ENCODE measurements at regions not wholly inside any gene's neighbourhood (a gene's known extent, or its start where the extent isn't known, plus 50 kb on each side); places are given as distances from the start of the nearest gene placed in this dataset.

DNA sequence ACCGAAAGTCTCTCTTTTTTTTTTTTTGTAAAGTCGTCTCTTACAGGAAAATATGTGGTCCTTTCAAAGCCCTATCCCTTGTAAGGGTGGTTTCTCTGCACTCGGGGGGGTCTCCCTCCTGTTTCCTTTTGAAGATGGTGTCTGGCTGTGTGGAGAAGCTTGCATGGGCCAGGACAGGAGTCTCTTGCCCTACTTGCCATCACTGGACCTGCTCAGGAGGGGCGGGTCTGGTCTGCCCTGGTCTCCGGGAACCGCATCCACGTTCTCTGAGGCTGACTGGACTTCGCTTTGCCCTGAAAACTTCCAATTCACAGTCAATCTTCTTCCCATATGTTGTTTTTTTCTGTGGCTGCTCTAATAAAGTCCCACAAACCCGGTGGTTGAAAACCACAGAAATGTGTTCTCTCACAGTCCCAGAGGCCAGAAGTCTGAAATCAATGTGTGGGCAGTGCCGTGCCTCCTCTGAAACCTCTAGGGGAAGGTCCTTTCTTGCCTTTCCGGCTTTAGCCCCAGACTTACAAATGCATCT, 92.9 kb upstream of the IER5L start:
- no peak for DNase-seq
- Histone ChIP-seq H3K27ac (no peak overlapping the region), H3K4me1 (peaks cover 0 to 3% (median 0%) of the 10 kb centered on the region in 4 donors), H3K36me3 (no peaks in the 10 kb centered on the region), H3K4me3 (no peak overlapping the region), H3K27me3 (no peaks in the 10 kb centered on the region), H3K9me3 (no peaks in the 10 kb centered on the region)
- TF ChIP-seq, protein P1, sequence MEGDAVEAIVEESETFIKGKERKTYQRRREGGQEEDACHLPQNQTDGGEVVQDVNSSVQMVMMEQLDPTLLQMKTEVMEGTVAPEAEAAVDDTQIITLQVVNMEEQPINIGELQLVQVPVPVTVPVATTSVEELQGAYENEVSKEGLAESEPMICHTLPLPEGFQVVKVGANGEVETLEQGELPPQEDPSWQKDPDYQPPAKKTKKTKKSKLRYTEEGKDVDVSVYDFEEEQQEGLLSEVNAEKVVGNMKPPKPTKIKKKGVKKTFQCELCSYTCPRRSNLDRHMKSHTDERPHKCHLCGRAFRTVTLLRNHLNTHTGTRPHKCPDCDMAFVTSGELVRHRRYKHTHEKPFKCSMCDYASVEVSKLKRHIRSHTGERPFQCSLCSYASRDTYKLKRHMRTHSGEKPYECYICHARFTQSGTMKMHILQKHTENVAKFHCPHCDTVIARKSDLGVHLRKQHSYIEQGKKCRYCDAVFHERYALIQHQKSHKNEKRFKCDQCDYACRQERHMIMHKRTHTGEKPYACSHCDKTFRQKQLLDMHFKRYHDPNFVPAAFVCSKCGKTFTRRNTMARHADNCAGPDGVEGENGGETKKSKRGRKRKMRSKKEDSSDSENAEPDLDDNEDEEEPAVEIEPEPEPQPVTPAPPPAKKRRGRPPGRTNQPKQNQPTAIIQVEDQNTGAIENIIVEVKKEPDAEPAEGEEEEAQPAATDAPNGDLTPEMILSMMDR (IDR thresholded peaks at IDR 0.05): no peak
- intact Hi-C loops (cut with DNase I; ENCODE audit: low total_unique reads): loop anchor here (2.0 kb wide), 1 partner anchor 72 kb away; no protein-coding TSS in a partner anchor

DNA sequence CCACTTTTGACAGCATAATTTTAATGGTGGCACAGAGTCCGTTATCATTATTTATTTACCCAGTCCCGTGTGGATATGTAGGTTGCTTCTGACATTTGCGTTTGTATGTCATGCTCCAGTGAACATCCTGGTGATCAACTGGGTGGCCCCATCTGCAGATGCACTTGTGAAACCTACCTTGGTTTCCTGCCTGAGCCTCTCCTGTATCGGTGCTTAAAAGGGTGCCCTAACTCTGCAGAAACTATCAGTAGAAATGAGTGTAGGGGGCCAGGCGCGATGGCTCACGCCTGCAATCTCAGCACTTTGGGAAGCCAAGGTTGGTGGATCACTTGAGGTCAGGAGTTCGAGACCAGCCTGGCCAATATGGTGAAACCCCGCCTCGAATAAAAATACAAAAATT, 92.1 kb upstream of the IER5L start:
- Histone ChIP-seq H3K9me3 (no peaks in the 10 kb centered on the region), H3K27ac (no peak overlapping the region), H3K4me1 (peaks cover 0 to 3% (median 0%) of the 10 kb centered on the region in 4 donors), H3K36me3 (no peaks in the 10 kb centered on the region), H3K4me3 (no peak overlapping the region), H3K27me3 (no peaks in the 10 kb centered on the region)
- intact Hi-C loops (cut with DNase I; ENCODE audit: low total_unique reads): loop anchor here (2.0 kb wide), 1 partner anchor 73 kb away; no protein-coding TSS in a partner anchor
- TF ChIP-seq, protein P1 (IDR thresholded peaks at IDR 0.05): no peak
- DNase-seq: no peak

DNA sequence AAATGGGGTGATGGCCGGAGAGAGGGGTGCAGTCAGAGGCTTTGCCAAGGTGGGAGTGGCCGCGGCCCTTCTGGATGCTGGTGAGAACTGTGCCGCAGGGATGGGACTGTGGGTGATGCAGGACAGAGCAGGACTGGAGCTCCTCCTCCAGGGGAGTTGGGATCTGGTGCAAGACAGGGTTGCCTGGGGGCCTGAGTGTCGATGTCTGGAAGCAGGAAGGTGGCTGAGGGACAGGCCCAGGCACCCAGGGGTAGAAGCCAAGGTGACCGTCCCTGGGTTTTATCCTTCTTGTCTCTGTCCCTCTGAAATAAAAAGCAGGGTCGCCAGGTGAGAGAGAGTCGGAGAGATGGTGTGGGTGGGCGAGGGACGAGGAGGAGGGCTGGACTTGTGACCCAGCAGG, 89.1 kb upstream of the IER5L start:
- no peaks in the 10 kb centered on the region for H3K9me3 ChIP-seq
- TF ChIP-seq, protein P1 (IDR thresholded peaks at IDR 0.05): no peak
- H3K36me3 ChIP-seq: no peaks in the 10 kb centered on the region
- H3K4me1 ChIP-seq: peaks cover 0 to 3% (median 0%) of the 10 kb centered on the region in 4 donors
- intact Hi-C loops (cut with DNase I; ENCODE audit: low total_unique reads): no loop called here
- no peaks in the 10 kb centered on the region for H3K27me3 ChIP-seq
- no peak overlapping the region for H3K27ac ChIP-seq
- no peak for DNase-seq
- no peak overlapping the region for H3K4me3 ChIP-seq

DNA sequence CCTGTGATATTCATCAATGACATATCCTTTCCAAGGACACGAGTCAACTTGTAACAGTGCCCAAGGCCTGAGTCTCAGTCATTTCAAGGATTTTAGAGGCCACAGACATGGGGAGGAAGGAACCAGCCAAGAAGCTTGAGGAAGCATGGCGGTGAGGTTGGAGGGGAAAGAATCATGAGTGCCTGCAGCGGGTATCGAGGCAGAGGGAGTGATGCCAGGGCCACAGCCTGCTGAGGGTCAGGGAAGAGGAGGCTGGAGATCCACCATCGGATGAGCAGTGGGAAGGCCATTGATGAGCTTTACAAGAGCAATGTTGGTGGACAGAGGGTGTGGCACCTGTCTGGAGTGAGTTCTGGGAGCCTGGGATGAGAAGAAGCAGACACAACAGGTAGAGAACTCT, 88.5 kb upstream of the IER5L start:
- Histone ChIP-seq H3K9me3 (no peaks in the 10 kb centered on the region), H3K27me3 (no peaks in the 10 kb centered on the region), H3K27ac (no peak overlapping the region), H3K4me3 (no peak overlapping the region), H3K36me3 (no peaks in the 10 kb centered on the region), H3K4me1 (peaks cover 0 to under 1% (median 0%) of the 10 kb centered on the region in 4 donors)
- TF ChIP-seq, protein P1 (IDR thresholded peaks at IDR 0.05): no peak
- DNase-seq: no peak
- intact Hi-C loops (cut with DNase I; ENCODE audit: low total_unique reads): no loop called here

DNA sequence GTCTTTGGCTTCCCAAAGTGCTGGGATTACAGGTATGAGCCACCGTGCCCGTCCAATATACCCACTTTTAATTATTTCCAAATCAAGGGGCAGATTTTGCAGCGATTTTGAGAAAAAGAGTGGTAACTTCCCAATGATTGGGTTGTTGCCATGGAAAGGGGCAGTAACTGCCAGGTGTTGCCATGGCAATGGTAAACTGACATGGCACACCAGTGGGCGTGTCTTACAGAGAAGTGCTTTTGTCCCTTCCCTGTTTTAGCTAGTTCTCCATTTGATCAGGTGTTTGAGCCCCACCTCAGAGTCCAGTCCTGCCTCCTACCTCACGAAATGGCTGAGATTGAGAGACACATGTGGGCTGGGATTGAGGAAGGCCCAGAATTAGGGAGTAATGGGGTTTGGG, 86.3 kb upstream of the IER5L start:
- no peaks in the 10 kb centered on the region for H3K9me3 ChIP-seq
- H3K4me3 ChIP-seq: no peak overlapping the region
- H3K27me3 ChIP-seq: no peaks in the 10 kb centered on the region
- H3K27ac ChIP-seq: no peak overlapping the region
- intact Hi-C loops (cut with DNase I; ENCODE audit: low total_unique reads): no loop called here
- TF ChIP-seq, protein P1 (IDR thresholded peaks at IDR 0.05): no peak
- peaks cover 0 to under 1% (median under 1%) of the 10 kb centered on the region in 4 donors for H3K4me1 ChIP-seq
- DNase-seq: no peak
- H3K36me3 ChIP-seq: no peaks in the 10 kb centered on the region

DNA sequence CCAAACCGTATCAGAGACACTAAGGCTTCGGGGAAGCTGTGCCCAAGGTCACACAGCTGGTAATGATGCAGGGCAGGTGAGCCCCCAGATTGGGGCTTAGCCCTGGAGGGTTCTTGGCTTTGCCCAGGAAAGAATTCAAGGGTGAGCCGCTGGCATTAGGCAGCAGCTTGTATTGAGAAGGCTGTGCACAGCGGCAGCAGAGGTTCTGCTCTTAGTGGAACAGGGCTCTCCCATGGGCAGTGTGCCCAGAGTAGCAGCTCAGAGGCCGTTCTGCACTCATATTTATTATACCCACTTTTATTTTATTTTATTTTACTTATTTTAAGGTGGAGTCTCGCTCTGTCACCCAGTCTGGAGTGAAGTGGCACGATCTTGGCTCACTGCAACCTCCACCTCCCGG, 85.8 kb upstream of the IER5L start:
- TF ChIP-seq, protein P1 (IDR thresholded peaks at IDR 0.05): no peak
- Histone ChIP-seq H3K27ac (no peak overlapping the region), H3K9me3 (no peaks in the 10 kb centered on the region), H3K4me3 (no peak overlapping the region), H3K36me3 (no peaks in the 10 kb centered on the region), H3K27me3 (no peaks in the 10 kb centered on the region), H3K4me1 (peaks cover 0 to 6% (median 4%) of the 10 kb centered on the region in 4 donors)
- no peak for DNase-seq
- intact Hi-C loops (cut with DNase I; ENCODE audit: low total_unique reads): no loop called here

Data from tibial artery (tissue), 4 donors.